ENCODE measurements at regions not wholly inside any gene's neighbourhood (a gene's known extent, or its start where the extent isn't known, plus 50 kb on each side); places are given as distances from the start of the nearest gene placed in this dataset.

DNA sequence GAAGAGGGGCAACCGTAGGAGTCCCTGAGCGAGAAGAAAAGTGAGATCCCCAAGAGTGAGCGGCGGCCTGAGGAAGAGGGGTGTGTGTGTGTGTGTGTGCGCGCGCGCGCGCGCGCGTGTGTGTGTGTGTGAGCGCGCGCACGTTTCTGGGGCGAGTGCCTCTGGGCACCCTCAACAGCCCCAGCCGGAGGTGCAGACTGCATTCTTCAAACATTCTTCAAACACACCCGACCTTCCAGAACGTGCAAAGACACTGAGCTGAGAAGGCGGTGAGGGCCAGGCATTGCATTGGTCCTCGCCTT lies 76.2 kb upstream of the FOXP4 start:
- TF ChIP-seq CTCF (IDR thresholded peaks at IDR 0.05; ENCODE audit: low read depth, low read length) = no peak
- no peak for TF ChIP-seq MYC (IDR thresholded peaks at IDR 0.05; ENCODE audit: low read depth, low read length)
- TF ChIP-seq, protein P1, sequence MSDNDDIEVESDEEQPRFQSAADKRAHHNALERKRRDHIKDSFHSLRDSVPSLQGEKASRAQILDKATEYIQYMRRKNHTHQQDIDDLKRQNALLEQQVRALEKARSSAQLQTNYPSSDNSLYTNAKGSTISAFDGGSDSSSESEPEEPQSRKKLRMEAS (IDR thresholded peaks at IDR 0.05; ENCODE audit: low read depth, low read length) = no peak
- TF ChIP-seq POLR2A (IDR thresholded peaks at IDR 0.05; ENCODE audit: extremely low read depth, insufficient read length) = no peak
- peak; percentile 53 for DNase-seq (ENCODE audit: low read depth)
- no peak overlapping the region for H3K4me3 ChIP-seq (ENCODE audit: low read depth, low read length)

DNA sequence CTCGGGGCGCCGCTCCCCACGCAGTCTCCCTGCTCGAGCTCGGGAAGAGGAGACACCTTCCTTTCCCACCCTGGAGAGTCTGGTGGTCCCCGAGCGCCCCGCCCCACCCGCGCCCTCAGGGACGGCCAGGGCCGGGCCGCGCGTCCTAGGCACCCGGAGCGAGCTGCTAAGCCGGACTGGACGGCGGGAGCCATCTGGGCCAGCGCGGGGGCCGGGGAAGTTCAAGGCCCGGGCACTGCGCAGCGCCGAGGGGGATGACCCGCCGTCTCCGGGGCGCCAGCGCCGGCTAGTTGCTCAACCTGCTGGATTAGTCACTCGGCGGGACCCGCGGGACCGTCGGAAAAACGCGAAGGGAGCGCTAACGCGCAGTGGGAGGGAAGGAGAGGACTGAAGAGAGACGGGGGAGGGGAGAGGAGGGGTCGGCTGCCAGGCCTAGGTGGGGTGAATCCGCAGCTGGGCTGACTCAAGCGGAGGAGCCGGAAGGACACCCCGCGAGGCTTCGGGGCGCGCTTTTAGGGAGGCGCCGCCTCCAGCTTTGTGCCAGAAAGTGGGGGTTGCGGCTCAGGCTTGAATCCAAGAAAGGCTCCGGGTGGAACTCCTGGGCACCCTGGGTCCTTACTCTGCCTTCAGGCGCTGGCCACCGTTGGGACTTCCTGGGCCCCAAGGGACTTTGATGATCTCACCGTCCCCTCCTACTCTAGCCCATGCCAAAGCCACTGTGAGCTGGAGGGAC lies 75.7 kb upstream of the FOXP4 start:
- H3K4me3 ChIP-seq (ENCODE audit: low read depth, low read length) = peak overlapping the region; percentile 25
- peak; percentile 90 for DNase-seq (ENCODE audit: low read depth)
- TF ChIP-seq POLR2A (IDR thresholded peaks at IDR 0.05; ENCODE audit: extremely low read depth, insufficient read length) (no peak), CTCF (IDR thresholded peaks at IDR 0.05; ENCODE audit: low read depth, low read length) (no peak), MYC (IDR thresholded peaks at IDR 0.05; ENCODE audit: low read depth, low read length) (peak; percentile 11; the same call in 1 of the 2 replicates)
- TF ChIP-seq, protein P1 (IDR thresholded peaks at IDR 0.05; ENCODE audit: low read depth, low read length) = no peak

DNA sequence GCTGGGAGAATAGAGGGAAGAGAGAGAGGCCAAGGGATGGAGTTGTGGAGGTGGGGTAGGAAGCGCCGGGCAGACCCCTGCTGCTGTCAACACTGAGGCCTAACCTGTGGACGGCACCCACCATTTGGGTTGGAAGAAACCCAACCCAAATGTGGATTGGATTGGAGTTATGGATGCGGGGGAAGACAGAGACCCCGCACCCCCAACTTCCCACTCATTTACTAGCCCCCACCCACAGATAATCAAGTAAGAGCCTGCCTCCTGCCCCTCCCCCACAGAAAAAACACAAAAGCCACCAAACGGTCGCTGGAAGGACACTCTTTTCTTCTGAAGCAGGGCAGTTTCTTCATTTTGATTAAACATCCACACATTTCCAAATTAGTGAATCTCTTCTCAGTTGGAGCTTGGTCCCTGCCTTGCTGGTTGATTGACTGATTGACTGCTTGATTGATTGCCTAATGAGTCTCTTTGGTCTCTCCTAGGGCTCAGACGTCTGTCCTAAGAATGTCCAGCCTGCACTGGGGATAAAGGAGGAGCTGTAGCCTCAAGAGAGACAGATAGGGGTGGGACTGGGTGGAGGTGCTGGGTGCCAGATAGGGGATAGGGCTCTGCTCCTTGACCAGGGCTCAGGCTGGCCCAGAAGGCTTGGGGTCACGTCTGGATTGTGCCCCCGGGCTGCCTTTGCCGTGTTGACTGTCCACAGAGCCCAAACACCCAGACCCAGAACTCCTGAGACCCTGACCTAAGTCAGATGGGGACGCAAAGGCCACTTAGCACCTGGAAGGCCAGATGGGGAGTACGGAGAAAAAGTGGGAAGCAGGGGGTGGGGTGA lies 74.9 kb upstream of the FOXP4 start:
- no peak for DNase-seq (ENCODE audit: low read depth)
- H3K4me3 ChIP-seq (ENCODE audit: low read depth, low read length) = peak overlapping the region; percentile 25

GRCh38 chr6:41474213-41474933 lies 71.8 kb upstream of the FOXP4 start:
- TF ChIP-seq, protein P1 (IDR thresholded peaks at IDR 0.05; ENCODE audit: low read depth, low read length) = no peak
- TF ChIP-seq MYC (IDR thresholded peaks at IDR 0.05; ENCODE audit: low read depth, low read length) = no peak
- no peak overlapping the region for H3K4me3 ChIP-seq (ENCODE audit: low read depth, low read length)
- DNase-seq (ENCODE audit: low read depth) = no peak

More for the DNA sequence above, 74.9 kb upstream of the FOXP4 start:
- TF ChIP-seq CTCF (IDR thresholded peaks at IDR 0.05; ENCODE audit: low read depth, low read length) (no peak), POLR2A (IDR thresholded peaks at IDR 0.05; ENCODE audit: extremely low read depth, insufficient read length) (no peak), MYC (IDR thresholded peaks at IDR 0.05; ENCODE audit: low read depth, low read length) (no peak)
- TF ChIP-seq, protein P1 (IDR thresholded peaks at IDR 0.05; ENCODE audit: low read depth, low read length) = no peak

DNA sequence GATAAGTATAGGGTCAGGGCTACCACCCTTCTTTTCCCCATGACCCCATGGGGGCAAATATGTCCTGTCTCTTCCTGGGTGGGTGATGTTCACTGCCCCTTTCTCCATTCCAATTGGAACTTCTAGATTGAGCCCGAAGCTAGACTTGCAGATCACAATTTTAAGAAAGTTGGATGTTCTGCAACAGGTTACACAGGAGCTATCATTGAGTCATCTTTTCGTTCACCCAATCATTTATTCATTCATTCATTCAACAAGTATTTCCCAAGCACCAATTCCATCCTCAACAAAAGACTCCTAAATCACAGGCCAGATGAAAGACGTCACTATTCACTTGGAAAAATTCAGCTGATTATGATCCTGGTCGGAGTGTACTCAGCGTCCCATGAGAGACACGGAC lies 71.0 kb upstream of the FOXP4 start:
- no peak for TF ChIP-seq MYC (IDR thresholded peaks at IDR 0.05; ENCODE audit: low read depth, low read length)
- no peak for TF ChIP-seq CTCF (IDR thresholded peaks at IDR 0.05; ENCODE audit: low read depth, low read length)
- TF ChIP-seq, protein P1 (IDR thresholded peaks at IDR 0.05; ENCODE audit: low read depth, low read length) = no peak
- TF ChIP-seq POLR2A (IDR thresholded peaks at IDR 0.05; ENCODE audit: extremely low read depth, insufficient read length) = no peak
- no peak overlapping the region for H3K4me3 ChIP-seq (ENCODE audit: low read depth, low read length)
- no peak for DNase-seq (ENCODE audit: low read depth)

Data from NB4 (cell line).